ENCODE measurements at regions not wholly inside any gene's neighbourhood (a gene's known extent, or its start where the extent isn't known, plus 50 kb on each side); places are given as distances from the start of the nearest gene placed in this dataset.

- no peak for DNase-seq
These were observed 68.1 kb downstream of the TEKT4 start for GRCh38 chr2:94939349-94939748.

- DNase-seq, result no peak
These were observed 76.1 kb downstream of the TEKT4 start for GRCh38 chr2:94947097-94948016.

DNA sequence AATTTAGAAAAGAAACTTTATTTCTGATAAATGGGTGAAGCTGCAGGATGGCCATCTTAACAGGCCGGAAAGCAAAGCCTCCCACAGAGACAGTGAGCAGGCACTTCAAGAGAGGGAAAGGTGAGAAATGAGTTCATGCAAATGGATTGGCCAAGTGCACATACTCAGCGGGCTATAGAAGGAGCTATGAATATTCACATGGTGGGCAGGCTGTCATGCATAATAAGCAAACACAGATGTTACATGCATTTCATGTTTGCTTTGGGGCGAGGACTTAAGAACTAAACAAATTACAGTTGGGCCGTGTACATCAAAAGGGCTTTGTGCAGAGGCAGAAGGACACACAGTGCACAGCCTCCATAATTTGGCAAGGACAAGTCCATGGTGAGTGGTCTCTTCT, 69.8 kb upstream of the MAL start:
- DNase-seq, result no peak

- DNase-seq, result peak; percentile 33
These were observed 68.6 kb upstream of the MAL start for GRCh38 chr2:94956797-94957391.

- no peak for DNase-seq
These were observed 67.3 kb upstream of the MAL start for GRCh38 chr2:94958245-94958644.

GRCh38 chr2:94960266-94960665, 65.2 kb upstream of the MAL start:
- DNase-seq, result no peak

DNA sequence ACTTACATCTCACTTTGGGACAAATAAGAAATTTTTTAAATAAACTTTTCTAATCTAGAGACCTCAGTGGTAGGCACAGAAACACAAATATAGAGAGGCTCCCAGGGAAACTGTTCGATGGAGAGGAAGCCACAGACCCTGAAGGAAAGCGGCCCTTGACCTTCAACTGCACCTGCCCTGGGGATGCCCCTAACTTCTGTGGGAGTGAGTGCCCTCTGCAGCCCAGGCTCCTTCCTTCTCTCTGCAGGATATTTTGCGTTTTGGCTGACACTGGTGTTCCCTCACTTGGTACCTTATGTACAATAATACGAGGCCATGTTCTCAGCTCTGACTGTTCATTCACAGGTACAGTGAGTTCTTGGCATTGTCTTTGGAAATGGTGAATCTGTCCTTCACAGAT, 64.8 kb upstream of the MAL start:
- no peak for DNase-seq

GRCh38 chr2:94964193-94964592, 61.3 kb upstream of the MAL start:
- no peak for DNase-seq

GRCh38 chr2:94966689-94967088, 58.8 kb upstream of the MAL start:
- DNase-seq, result no peak

GRCh38 chr2:94970353-94970752, 55.2 kb upstream of the MAL start:
- DNase-seq, result no peak

Measured in HCEC 1CT (cell line).